ENCODE measurements at regions not wholly inside any gene's neighbourhood (a gene's known extent, or its start where the extent isn't known, plus 50 kb on each side); places are given as distances from the start of the nearest gene placed in this dataset.

- H3K9me3 ChIP-seq (ENCODE audit: control insufficient read depth, insufficient read depth, low read length) = no peaks in the 10 kb centered on the region
- TF ChIP-seq, protein P1, sequence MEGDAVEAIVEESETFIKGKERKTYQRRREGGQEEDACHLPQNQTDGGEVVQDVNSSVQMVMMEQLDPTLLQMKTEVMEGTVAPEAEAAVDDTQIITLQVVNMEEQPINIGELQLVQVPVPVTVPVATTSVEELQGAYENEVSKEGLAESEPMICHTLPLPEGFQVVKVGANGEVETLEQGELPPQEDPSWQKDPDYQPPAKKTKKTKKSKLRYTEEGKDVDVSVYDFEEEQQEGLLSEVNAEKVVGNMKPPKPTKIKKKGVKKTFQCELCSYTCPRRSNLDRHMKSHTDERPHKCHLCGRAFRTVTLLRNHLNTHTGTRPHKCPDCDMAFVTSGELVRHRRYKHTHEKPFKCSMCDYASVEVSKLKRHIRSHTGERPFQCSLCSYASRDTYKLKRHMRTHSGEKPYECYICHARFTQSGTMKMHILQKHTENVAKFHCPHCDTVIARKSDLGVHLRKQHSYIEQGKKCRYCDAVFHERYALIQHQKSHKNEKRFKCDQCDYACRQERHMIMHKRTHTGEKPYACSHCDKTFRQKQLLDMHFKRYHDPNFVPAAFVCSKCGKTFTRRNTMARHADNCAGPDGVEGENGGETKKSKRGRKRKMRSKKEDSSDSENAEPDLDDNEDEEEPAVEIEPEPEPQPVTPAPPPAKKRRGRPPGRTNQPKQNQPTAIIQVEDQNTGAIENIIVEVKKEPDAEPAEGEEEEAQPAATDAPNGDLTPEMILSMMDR (IDR thresholded peaks at IDR 0.05; ENCODE audit: low read depth, low read length) = no peak
- CTCF ChIA-PET = no interaction called here
- H3K27ac ChIP-seq (ENCODE audit: low read depth, low read length) = no peak overlapping the region
- no peak for DNase-seq (ENCODE audit: low read depth, low spot score)
- POLR2A ChIA-PET = no interaction called here
- H3K27me3 ChIP-seq (ENCODE audit: control insufficient read depth, insufficient read depth, low read length) = no peaks in the 10 kb centered on the region
- no peak overlapping the region for H3K4me3 ChIP-seq (ENCODE audit: low read depth, low read length)
Measured at GRCh38 chr10:3580565-3580964, 204.4 kb downstream of the KLF6 start.

- DNase-seq (ENCODE audit: low read depth, low spot score) = no peak
- CTCF ChIA-PET = no interaction called here
- POLR2A ChIA-PET = no interaction called here
- no peaks in the 10 kb centered on the region for H3K9me3 ChIP-seq (ENCODE audit: control insufficient read depth, insufficient read depth, low read length)
- no peak overlapping the region for H3K4me3 ChIP-seq (ENCODE audit: low read depth, low read length)
- no peaks in the 10 kb centered on the region for H3K27me3 ChIP-seq (ENCODE audit: control insufficient read depth, insufficient read depth, low read length)
- TF ChIP-seq, protein P1 (IDR thresholded peaks at IDR 0.05; ENCODE audit: low read depth, low read length) = no peak
- H3K27ac ChIP-seq (ENCODE audit: low read depth, low read length) = no peak overlapping the region
Measured at GRCh38 chr10:3579845-3580244, 205.2 kb downstream of the KLF6 start.

GRCh38 chr10:3578682-3579081 is 206.3 kb downstream of the KLF6 start:
- Histone ChIP-seq H3K27me3 (ENCODE audit: control insufficient read depth, insufficient read depth, low read length) (no peaks in the 10 kb centered on the region), H3K9me3 (ENCODE audit: control insufficient read depth, insufficient read depth, low read length) (no peaks in the 10 kb centered on the region), H3K4me3 (ENCODE audit: low read depth, low read length) (no peak overlapping the region), H3K27ac (ENCODE audit: low read depth, low read length) (no peak overlapping the region)
- TF ChIP-seq, protein P1 (IDR thresholded peaks at IDR 0.05; ENCODE audit: low read depth, low read length) = no peak
- ChIA-PET CTCF (no interaction called here), POLR2A (no interaction called here)
- no peak for DNase-seq (ENCODE audit: low read depth, low spot score)

- ChIA-PET POLR2A (no interaction called here), CTCF (no interaction called here)
- TF ChIP-seq, protein P1 (IDR thresholded peaks at IDR 0.05; ENCODE audit: low read depth, low read length) = no peak
- Histone ChIP-seq H3K27ac (ENCODE audit: low read depth, low read length) (no peak overlapping the region), H3K27me3 (ENCODE audit: control insufficient read depth, insufficient read depth, low read length) (no peaks in the 10 kb centered on the region), H3K4me3 (ENCODE audit: low read depth, low read length) (no peak overlapping the region), H3K9me3 (ENCODE audit: control insufficient read depth, insufficient read depth, low read length) (no peaks in the 10 kb centered on the region)
- no peak for DNase-seq (ENCODE audit: low read depth, low spot score)
Measured at GRCh38 chr10:3578159-3578558, 206.8 kb downstream of the KLF6 start.

- ChIA-PET POLR2A (no interaction called here), CTCF (no interaction called here)
- H3K27ac ChIP-seq (ENCODE audit: low read depth, low read length) = no peak overlapping the region
- H3K4me3 ChIP-seq (ENCODE audit: low read depth, low read length) = no peak overlapping the region
- no peaks in the 10 kb centered on the region for H3K27me3 ChIP-seq (ENCODE audit: control insufficient read depth, insufficient read depth, low read length)
- no peak for DNase-seq (ENCODE audit: low read depth, low spot score)
- TF ChIP-seq, protein P1 (IDR thresholded peaks at IDR 0.05; ENCODE audit: low read depth, low read length) = no peak
- H3K9me3 ChIP-seq (ENCODE audit: control insufficient read depth, insufficient read depth, low read length) = no peaks in the 10 kb centered on the region
Measured at GRCh38 chr10:3574451-3574850, 210.6 kb downstream of the KLF6 start.

Measured in AG04450 (cell line).